RPMI8226 (cell line): ENCODE measurements at regions not wholly inside any gene's neighbourhood (a gene's known extent, or its start where the extent isn't known, plus 50 kb on each side); places are given as distances from the start of the nearest gene placed in this dataset.

Source experiments
- DNase-seq: peaks from one replicate; pipeline ENCODE4 v3.0.0-alpha.2; 2015

- no peak for DNase-seq
Observed at GRCh38 chr7:88495881-88496725, 189.4 kb upstream of the STEAP4 start.

GRCh38 chr7:88492153-88492552 lies 185.5 kb upstream of the STEAP4 start:
- no peak for DNase-seq

DNA sequence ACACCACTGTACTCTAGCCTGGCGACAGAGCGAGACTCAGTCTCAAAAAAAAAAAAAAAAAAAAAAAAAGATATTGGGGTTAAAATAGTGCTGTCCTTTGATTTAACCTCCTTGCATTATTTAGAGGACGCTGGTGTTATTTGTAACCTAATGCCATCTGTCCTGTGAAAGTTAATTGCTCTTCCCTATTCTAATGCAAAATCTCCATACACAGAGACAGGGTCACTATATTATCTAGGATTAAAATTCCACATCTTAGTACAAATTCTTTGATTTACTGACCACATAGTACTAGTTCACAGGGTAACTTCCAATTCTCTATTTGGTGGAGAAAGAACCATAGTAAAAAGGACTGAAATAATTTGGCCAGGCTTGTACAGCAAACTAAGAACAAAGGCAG lies 184.2 kb upstream of the STEAP4 start:
- no peak for DNase-seq

DNA sequence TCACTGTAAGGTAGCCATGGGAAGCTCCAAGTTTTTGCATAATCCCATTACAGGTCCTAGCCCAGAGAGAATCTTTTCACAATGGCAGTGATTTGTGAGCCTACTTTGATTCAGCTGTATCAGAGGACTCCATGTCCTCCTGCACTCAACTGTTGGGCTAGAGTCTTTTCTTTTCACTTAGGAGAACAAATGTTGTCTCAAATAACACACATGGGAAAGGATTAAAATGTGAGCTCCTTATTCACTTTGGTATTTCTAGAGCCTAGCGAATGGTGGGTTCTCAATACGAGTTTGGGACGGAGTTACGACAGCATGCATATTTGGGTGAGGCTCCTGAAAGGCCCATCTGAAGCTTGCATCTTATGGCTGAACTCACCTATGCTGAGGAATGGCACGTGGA lies 183.5 kb upstream of the STEAP4 start:
- DNase-seq, result no peak

DNA sequence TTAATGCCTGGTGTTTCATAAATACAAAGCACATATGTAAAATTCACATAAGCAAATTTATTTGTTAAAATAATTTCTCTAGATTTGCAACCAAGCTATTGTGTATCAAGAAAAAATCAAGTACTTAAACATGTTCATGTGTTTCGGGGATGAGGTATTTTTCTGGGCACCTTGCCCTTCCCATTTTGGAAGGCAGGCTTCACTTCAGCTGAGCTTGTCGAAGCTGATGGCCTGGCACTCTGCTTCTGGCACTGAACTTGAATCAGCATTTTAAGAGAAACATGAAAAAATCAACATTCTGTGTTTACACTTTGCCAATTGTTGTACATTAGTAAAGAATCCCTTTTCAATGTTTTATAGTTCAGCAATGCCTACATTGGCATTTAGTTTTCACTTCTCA lies 179.1 kb upstream of the STEAP4 start:
- no peak for DNase-seq

DNA sequence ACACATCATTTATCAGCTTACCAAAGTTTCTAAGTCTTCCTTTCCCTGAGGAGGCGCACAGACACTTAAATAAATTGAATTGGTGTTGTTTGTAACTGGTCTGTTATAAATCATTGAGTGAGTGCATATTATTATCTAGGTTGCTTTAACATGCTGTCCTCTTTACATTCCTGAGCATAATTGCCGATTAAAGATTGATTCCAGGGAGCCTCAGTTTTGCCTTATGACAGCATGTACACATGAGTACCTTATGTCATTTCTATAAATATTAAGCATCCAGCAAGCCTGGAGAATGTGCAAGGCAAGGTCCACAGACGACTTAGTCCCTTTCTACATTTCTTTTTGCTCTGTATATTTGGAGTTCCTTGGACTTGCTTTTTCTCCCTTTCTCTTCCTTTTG lies 177.9 kb upstream of the STEAP4 start:
- DNase-seq, result no peak

- no peak for DNase-seq
Observed at GRCh38 chr7:88480896-88481295, 174.2 kb upstream of the STEAP4 start.

- no peak for DNase-seq
Observed at GRCh38 chr7:88480271-88480670, 173.6 kb upstream of the STEAP4 start.

GRCh38 chr7:88477976-88478375 lies 171.3 kb upstream of the STEAP4 start:
- DNase-seq, result no peak

- DNase-seq, result no peak
Observed at GRCh38 chr7:88465600-88465999, 158.9 kb upstream of the STEAP4 start.

DNA sequence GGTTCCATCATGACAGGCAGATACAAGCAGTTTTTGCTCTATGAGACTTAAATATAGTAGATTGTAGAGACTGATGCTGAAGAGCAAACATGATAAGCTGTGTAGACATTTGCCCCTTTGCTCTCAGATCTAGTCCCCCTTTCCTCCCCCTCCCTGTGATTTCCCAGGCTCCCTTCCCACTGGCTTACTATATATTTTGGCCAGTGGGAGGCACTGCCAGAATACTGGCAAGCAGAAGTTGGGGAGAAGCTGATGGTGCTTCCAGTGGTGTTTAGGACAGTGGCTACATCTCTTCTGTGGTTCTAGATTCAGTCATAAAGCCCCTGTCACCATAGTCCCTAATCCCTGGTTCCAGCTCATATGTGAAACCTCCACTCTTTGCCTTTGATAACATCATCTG lies 156.1 kb upstream of the STEAP4 start:
- DNase-seq, result no peak

DNA sequence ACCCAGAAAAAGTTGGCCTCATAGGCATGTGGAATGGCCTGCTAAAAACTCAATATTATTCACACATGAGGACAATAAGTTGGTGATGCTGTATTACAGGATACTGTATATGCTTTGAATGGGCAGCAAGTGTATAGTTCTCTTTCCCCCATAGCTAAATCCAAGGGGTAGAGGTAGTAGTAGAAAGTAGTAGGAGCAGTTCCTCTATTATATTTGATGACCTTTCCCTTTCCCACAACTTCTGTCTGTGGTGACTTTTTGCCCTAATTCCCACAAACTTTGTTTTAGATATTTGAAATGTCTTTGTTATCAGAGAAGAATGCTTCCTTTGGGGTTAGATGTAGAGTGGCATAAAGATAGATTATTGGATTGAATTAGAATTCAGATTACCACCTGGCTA lies 154.0 kb upstream of the STEAP4 start:
- DNase-seq, result no peak

- DNase-seq, result no peak
Observed at GRCh38 chr7:88458946-88459345, 152.3 kb upstream of the STEAP4 start.

- no peak for DNase-seq
Observed at GRCh38 chr7:88458279-88458678, 151.6 kb upstream of the STEAP4 start.

DNA sequence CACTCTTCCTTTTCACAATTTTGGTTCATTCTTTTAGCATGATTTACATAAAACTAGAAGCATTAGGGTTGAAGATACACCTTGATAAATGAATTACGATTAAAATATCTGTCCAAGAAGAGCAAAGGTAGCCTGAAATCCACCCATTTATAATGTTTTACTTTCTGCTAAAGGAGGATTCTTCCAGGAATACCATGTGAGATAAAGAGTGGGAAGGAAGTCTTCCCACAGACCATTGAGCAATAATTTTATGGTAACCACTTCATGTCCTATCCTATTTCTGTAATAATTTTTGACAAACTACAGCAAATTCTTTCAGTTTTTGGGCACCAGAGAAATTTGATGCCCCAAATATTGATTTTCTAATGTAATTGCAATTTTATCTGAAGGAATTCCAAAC lies 150.6 kb upstream of the STEAP4 start:
- DNase-seq, result no peak

DNA sequence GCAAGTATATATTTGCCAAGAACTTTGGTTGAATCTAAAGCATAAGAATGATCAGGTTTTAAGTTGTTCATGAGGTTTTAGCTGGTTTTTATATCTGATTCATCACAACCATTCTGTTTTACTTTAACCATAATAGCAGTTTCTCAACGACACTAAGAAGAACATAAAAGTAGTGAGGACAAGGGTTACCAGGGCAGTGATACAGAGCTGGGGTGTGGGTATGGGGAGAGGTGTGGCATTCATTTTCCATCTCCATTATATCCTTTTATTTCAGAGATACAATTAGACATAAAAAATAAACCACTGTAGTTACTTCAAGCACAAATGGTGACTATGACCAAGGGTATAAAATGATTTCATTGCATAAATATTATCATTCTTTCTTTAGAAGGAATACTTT lies 149.8 kb upstream of the STEAP4 start:
- DNase-seq, result no peak

DNA sequence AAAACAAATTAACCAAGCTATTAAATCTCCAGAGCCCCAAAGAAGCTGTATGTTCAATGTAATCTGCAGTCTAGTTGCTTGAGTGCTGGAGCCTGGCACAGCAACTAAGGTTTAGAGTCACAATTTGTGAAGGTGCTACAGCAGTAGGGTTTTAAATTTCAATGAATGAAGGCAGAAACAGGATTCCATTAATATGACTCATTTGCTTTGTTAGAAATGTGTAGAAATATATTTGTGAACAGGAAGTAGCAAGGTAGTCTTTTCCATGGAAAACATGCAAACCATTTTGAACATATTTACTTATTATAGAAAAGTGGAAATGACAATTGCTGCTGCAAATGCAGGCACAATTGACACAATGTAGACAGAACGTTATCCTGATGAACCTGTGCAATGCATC lies 149.0 kb upstream of the STEAP4 start:
- no peak for DNase-seq

DNA sequence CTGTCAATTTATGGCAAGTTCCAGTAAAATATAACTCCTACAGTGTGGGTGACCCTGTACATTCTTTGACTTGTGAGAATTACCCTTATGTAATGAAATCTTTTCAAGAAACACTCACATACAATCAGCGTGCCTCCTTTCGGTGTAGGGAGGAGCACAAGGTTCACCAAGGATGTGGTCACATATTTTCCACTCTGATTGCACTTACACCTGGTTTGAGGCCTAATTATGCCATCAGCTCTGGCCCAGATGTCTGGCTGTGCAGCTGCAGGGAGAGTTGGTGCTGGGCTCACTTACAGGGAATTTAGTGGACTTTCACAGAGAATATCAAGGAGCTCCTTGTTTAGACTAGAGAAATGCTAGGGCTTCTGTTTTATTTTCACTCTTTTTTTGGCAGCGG lies 146.0 kb upstream of the STEAP4 start:
- no peak for DNase-seq

DNA sequence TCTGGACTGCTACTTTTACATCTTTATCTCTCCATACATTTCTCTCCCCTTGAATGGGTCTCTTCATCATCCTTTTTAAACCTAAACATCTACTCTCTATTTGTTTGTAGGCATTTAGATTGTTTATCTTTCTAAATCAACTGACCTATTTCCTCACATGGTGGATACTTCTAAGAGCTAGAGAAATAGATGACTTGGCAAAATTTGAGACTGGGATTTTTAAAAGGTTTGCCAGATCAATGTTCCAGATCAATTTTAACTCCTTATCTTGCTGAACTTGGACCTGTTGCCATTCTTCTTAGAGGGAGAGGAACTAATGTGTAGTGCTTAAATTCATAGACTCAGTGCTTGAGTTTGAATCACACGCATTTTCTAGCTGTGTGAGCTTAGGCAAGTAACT lies 144.2 kb upstream of the STEAP4 start:
- no peak for DNase-seq

DNA sequence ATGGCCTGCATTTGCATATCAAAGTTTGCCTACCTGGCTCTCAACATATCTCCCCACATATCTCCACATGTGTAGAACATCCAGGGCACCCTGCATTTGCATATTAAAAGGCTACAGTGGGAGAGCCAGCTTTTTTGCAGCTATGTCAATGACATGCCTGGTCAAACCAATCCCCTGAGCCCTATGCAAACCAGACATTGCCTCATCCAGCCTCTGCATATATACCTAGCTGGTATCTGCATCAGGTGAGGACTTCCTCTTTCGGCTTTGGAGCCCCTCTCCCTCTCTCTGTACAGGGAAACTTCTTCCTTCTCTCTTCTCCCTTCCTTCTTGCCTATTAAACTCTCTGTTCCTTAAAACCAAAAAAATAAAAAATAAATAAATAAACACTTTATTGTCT lies 142.7 kb upstream of the STEAP4 start:
- no peak for DNase-seq

- no peak for DNase-seq
Observed at GRCh38 chr7:88442413-88442812, 135.7 kb upstream of the STEAP4 start.

GRCh38 chr7:88437132-88437531 lies 130.4 kb upstream of the STEAP4 start:
- no peak for DNase-seq

GRCh38 chr7:88432301-88432700 lies 125.6 kb upstream of the STEAP4 start:
- no peak for DNase-seq

- no peak for DNase-seq
Observed at GRCh38 chr7:88431882-88432281, 125.2 kb upstream of the STEAP4 start.

DNA sequence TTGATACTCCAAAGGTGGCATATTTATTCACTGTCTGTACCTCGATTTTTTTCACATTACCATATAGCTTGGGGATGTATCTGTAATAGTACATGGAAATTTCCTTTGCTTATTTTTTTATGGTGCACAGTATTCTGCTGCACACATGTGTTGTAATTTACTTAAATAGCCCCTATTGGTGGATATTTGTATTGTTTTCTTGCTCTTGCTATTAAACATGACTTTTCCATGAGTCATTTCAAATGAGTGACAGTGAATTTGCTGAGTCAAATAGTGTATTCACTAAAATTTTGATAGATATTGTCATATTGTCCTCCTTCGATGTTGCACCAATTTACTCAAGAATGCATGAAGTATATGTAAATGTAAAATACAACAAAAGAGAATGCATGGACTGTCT lies 122.7 kb upstream of the STEAP4 start:
- DNase-seq, result no peak
